H1 (cell line): ENCODE measurements at regions not wholly inside any gene's neighbourhood (a gene's known extent, or its start where the extent isn't known, plus 50 kb on each side); places are given as distances from the start of the nearest gene placed in this dataset.

Source experiments
- CTCF ChIA-PET: fragments of 300-600 bp; sonication (Branson Sonifier 250); formaldehyde crosslinking; loops from one replicate; lab custom pipeline; 2021; ENCODE audit not compliant: partially characterized antibody; lab: Charles Lee
- POLR2A ChIA-PET: fragments of 300-600 bp; sonication (Branson Sonifier 250); formaldehyde crosslinking; loops from one replicate; lab custom pipeline; 2021; ENCODE audit warnings: inconsistent platforms; ENCODE audit not compliant: partially characterized antibody; lab: Charles Lee
- DNase-seq, 2 experiments: peaks; one replicate each; pipeline versions ENCODE4 v3.0.0 to v3.0.0-alpha.2; 2010 to 2022; ENCODE audit warnings: low spot score in 2 of 2, low read depth in 1 of 2, mixed read lengths in 1 of 2
- FAIRE-seq: peaks from 2 replicates; lab custom pipeline; 2011; peaks lifted over from hg19 to GRCh38; lab: Jason Lieb, UNC
- H2AFZ ChIP-seq: 2 replicates; pipeline ENCODE4 v1.8.1; 2012; ENCODE audit warnings: low read length, inconsistent platforms
- H2AK5ac ChIP-seq: 2 replicates; pipeline ENCODE4 v1.6.1; 2013; ENCODE audit warnings: low read depth, low read length
- H2BK120ac ChIP-seq: replicated peaks from 2 replicates; pipeline ENCODE3; 2013; ENCODE audit warnings: low read depth, low read length, inconsistent platforms
- H2BK12ac ChIP-seq: 2 replicates; pipeline ENCODE4 v1.6.1; 2013; ENCODE audit warnings: low read depth, low read length
- H2BK15ac ChIP-seq: 2 replicates; pipeline ENCODE4 v1.6.1; 2013; ENCODE audit warnings: low read length
- H2BK20ac ChIP-seq: 2 replicates; pipeline ENCODE4 v1.6.1; 2013; ENCODE audit warnings: low read length
- H2BK5ac ChIP-seq: 2 replicates; pipeline ENCODE4 v1.6.1; 2013; ENCODE audit warnings: low read depth, low read length
- H3K14ac ChIP-seq: 2 replicates; pipeline ENCODE4 v1.6.1; 2013; ENCODE audit warnings: inconsistent platforms; ENCODE audit not compliant: insufficient read length
- H3K18ac ChIP-seq: 2 replicates; pipeline ENCODE4 v1.6.1; 2013; ENCODE audit warnings: low read length; ENCODE audit errors: extremely low read depth
- H3K23ac ChIP-seq: 2 replicates; pipeline ENCODE4 v1.6.1; 2013; ENCODE audit warnings: inconsistent platforms; ENCODE audit not compliant: insufficient read length
- H3K23me2 ChIP-seq: 2 replicates; pipeline ENCODE4 v1.6.1; 2013; ENCODE audit warnings: low read depth, low read length
- H3K27ac ChIP-seq: 2 replicates; pipeline ENCODE4 v1.6.1; 2011; ENCODE audit warnings: low read depth, low read length, inconsistent platforms
- H3K27me3 ChIP-seq, 4 experiments: replicated peaks in 1 of 4; 1 replicate in 1 of 4; 2 replicates in 3 of 4; pipeline versions ENCODE4 v1.6.1 to v1.8.1; 2011 to 2013; ENCODE audit warnings: low read length in 3 of 4, mild to moderate bottlenecking in 3 of 4, inconsistent platforms in 2 of 4, mixed read lengths in 2 of 4, moderate library complexity in 1 of 4; ENCODE audit not compliant: control insufficient read depth in 3 of 4, insufficient read depth in 3 of 4; ENCODE audit errors: extremely low read depth in 1 of 4
- H3K36me3 ChIP-seq, 4 experiments: 2 replicates each; pipeline versions ENCODE4 v1.6.1 to v1.8.1; 2011 to 2013; ENCODE audit warnings: mild to moderate bottlenecking in 4 of 4, low read length in 3 of 4, moderate library complexity in 2 of 4, control low read depth in 1 of 4, inconsistent platforms in 1 of 4; ENCODE audit not compliant: insufficient read depth in 4 of 4, control insufficient read depth in 2 of 4
- H3K4ac ChIP-seq: replicated peaks from 2 replicates; pipeline ENCODE3; 2013; ENCODE audit warnings: low read length, low read depth, mixed read lengths, inconsistent platforms; ENCODE audit not compliant: insufficient read length
- H3K4me1 ChIP-seq, 4 experiments: replicated peaks in 1 of 4; 1 replicate in 1 of 4; 2 replicates in 3 of 4; pipeline versions ENCODE4 v1.6.1 to v1.8.1; 2011 to 2013; ENCODE audit warnings: low read length in 3 of 4, inconsistent platforms in 2 of 4, mixed read lengths in 1 of 4; ENCODE audit not compliant: insufficient read depth in 4 of 4, control insufficient read depth in 3 of 4
- H3K4me2 ChIP-seq, 2 experiments: 2 replicates each; pipeline versions ENCODE4 v1.6.1 to v1.8.1; 2011 to 2013; ENCODE audit warnings: low read depth in 2 of 2, low read length in 2 of 2, control low read depth in 1 of 2, inconsistent platforms in 1 of 2, mild to moderate bottlenecking in 1 of 2; ENCODE audit not compliant: insufficient read depth in 1 of 2
- H3K4me3 ChIP-seq, 4 experiments: fragments of 200-600, 300-600 bp in 1 of 4; sonication (generic), shearing (Covaris generic), sonication (Bioruptor Twin) in 1 of 4; 2 replicates each; pipeline versions ENCODE4 v1.5.1 to v1.8.1; 2011 to 2016; ENCODE audit warnings: low read length in 4 of 4, low read depth in 3 of 4, control low read depth in 2 of 4, inconsistent platforms in 2 of 4, mild to moderate bottlenecking in 2 of 4, mixed read lengths in 1 of 4, moderate library complexity in 1 of 4; ENCODE audit not compliant: insufficient read depth in 2 of 4; ENCODE audit errors: extremely low read depth in 1 of 4
- H3K56ac ChIP-seq: replicated peaks from 2 replicates; pipeline ENCODE3; 2013; ENCODE audit warnings: low read depth, mild to moderate bottlenecking, mixed read lengths, low read length, inconsistent platforms; ENCODE audit not compliant: insufficient read length
- H3K79me1 ChIP-seq: 2 replicates; pipeline ENCODE4 v1.6.1; 2013; ENCODE audit warnings: low read depth, low read length, control low read depth
- H3K79me2 ChIP-seq, 2 experiments: 2 replicates each; pipeline versions ENCODE4 v1.6.1 to v1.8.1; 2012 to 2013; ENCODE audit warnings: low read length in 2 of 2, mild to moderate bottlenecking in 2 of 2, inconsistent platforms in 1 of 2; ENCODE audit not compliant: insufficient read depth in 2 of 2, control insufficient read depth in 1 of 2
- H3K9ac ChIP-seq, 4 experiments: replicated peaks in 1 of 4; 1 replicate in 1 of 4; 2 replicates in 3 of 4; pipeline versions ENCODE4 v1.6.1 to v1.8.1; 2011 to 2013; ENCODE audit warnings: low read depth in 3 of 4, low read length in 3 of 4, control low read depth in 2 of 4, mild to moderate bottlenecking in 2 of 4, moderate library complexity in 2 of 4, inconsistent platforms in 1 of 4; ENCODE audit errors: extremely low read depth in 1 of 4
- H3K9me3 ChIP-seq, 2 experiments: 2 replicates each; pipeline versions ENCODE4 v1.6.1 to v1.8.1; 2012 to 2013; ENCODE audit warnings: mild to moderate bottlenecking in 2 of 2, moderate library complexity in 2 of 2, control low read depth in 1 of 2, inconsistent platforms in 1 of 2, low read depth in 1 of 2, low read length in 1 of 2, mixed read lengths in 1 of 2; ENCODE audit not compliant: insufficient read depth in 2 of 2
- H4K20me1 ChIP-seq, 2 experiments: replicated peaks in 1 of 2; 2 replicates each; pipeline versions ENCODE3 to v1.8.1; 2011 to 2013; ENCODE audit warnings: inconsistent platforms in 2 of 2, low read length in 2 of 2, mild to moderate bottlenecking in 1 of 2; ENCODE audit not compliant: insufficient read depth in 2 of 2, control insufficient read depth in 1 of 2
- H4K5ac ChIP-seq: 2 replicates; pipeline ENCODE4 v1.6.1; 2013; ENCODE audit warnings: low read length, low read depth, mixed read lengths, inconsistent platforms; ENCODE audit not compliant: insufficient read length
- H4K8ac ChIP-seq: 2 replicates; pipeline ENCODE4 v1.8.0; 2013; ENCODE audit warnings: mild to moderate bottlenecking, moderate library complexity, low read length, inconsistent platforms; ENCODE audit not compliant: insufficient read depth; ENCODE audit errors: extremely low read depth
- H4K91ac ChIP-seq: replicated peaks from 2 replicates; pipeline ENCODE3; 2013; ENCODE audit warnings: low read length, mixed read lengths, inconsistent platforms; ENCODE audit not compliant: insufficient read length
- SP4 ChIP-seq: IDR thresholded peaks from 2 replicates; pipeline ENCODE4 v1.6.1; 2012; ENCODE audit warnings: low read length, inconsistent platforms
- TBP ChIP-seq: IDR thresholded peaks from 2 replicates; pipeline ENCODE4 v1.6.1; 2011; ENCODE audit warnings: low read depth, low read length, improper control_type of control experiment

- H3K18ac ChIP-seq: no peak overlapping the region; the same call in 1 of the 2 replicates
- no peaks in the 10 kb centered on the region; a peak in 1 of 7 replicates for H3K4me1 ChIP-seq
- no peak overlapping the region for H2BK12ac ChIP-seq
- no peaks in the 10 kb centered on the region for H3K27me3 ChIP-seq
- no peak for DNase-seq
- no peak overlapping the region for H3K27ac ChIP-seq
- no peaks in the 10 kb centered on the region for H4K20me1 ChIP-seq
- no peak overlapping the region for H2BK15ac ChIP-seq
- no peak overlapping the region for H4K8ac ChIP-seq
- ChIA-PET CTCF (interaction anchor here (0.9 to 1.0 kb wide), 3 partner anchors 228 to 890 kb away, joined by 3 read pairs; no protein-coding TSS in a partner anchor), POLR2A (no interaction called here)
- H3K4ac ChIP-seq: no peak overlapping the region
- no peak overlapping the region for H3K14ac ChIP-seq
- no peak overlapping the region for H4K5ac ChIP-seq
- TF ChIP-seq SP4 (no peak), TBP (no peak)
- no peak overlapping the region for H2AK5ac ChIP-seq
- no peak overlapping the region for H2BK5ac ChIP-seq
- no peak overlapping the region for H4K91ac ChIP-seq
- no peak overlapping the region for H3K4me3 ChIP-seq
- no peak overlapping the region for H3K56ac ChIP-seq
- H3K23ac ChIP-seq: no peak overlapping the region
- H3K79me2 ChIP-seq: no peaks in the 10 kb centered on the region
- 0 out of 4 replicates have a peak, but pooled peaks cover 0 to 1% of the 10 kb centered on the region in 2 experiments for H3K9me3 ChIP-seq
- 0 out of 2 replicates have a peak, but pooled peaks cover 2% of the 10 kb centered on the region for H3K23me2 ChIP-seq
- H2BK120ac ChIP-seq: no peak overlapping the region
- H3K9ac ChIP-seq: no peak overlapping the region
- H3K36me3 ChIP-seq: no peaks in the 10 kb centered on the region
- no peak overlapping the region for H2BK20ac ChIP-seq
- no peak overlapping the region for H2AFZ ChIP-seq
- no peak overlapping the region for H3K4me2 ChIP-seq
- H3K79me1 ChIP-seq: no peaks in the 10 kb centered on the region
- FAIRE-seq: no peak
These were observed 622.7 kb downstream of the CD109 start for GRCh38 chr6:74318738-74319137.
